ENCODE measurements at regions not wholly inside any gene's neighbourhood (a gene's known extent, or its start where the extent isn't known, plus 50 kb on each side); places are given as distances from the start of the nearest gene placed in this dataset.
A peak's percentile ranks its signal among the peaks of the same experiment; 100 is the strongest.
"Not testable (repeated sequence)": the region's sequence is repeated elsewhere in the genome, so short reads cannot be mapped to it uniquely, and the experiment has no call there.

GRCh38 chr21:7938223-7938622, 2583.2 kb upstream of the TPTE start:
- peaks cover 27 to 100% (median 98%) of the 10 kb centered on the region in 5 donors for H3K9me3 ChIP-seq (ENCODE audit: control insufficient read depth in 5 of 5, low read length in 5 of 5)

GRCh38 chr21:7941432-7941831, 2580.0 kb upstream of the TPTE start:
- peak overlapping the region in 2 of 5 donors; percentile 1 to 8 for H3K4me3 ChIP-seq (ENCODE audit: low read depth in 1 of 5, low read length in 5 of 5)
- H3K27me3 ChIP-seq (ENCODE audit: control insufficient read depth in 5 of 5, insufficient read depth in 4 of 5, low read length in 5 of 5); H3K36me3 ChIP-seq (ENCODE audit: control insufficient read depth in 5 of 5, insufficient read depth in 5 of 5, low read length in 5 of 5); H3K4me1 ChIP-seq (ENCODE audit: control insufficient read depth in 5 of 5, insufficient read depth in 5 of 5, low read length in 5 of 5); H3K27ac ChIP-seq (ENCODE audit: low read depth, low read length); H3K9ac ChIP-seq (ENCODE audit: low read length in 5 of 5): not testable (repeated sequence)
- peaks cover 30 to 100% (median 95%) of the 10 kb centered on the region in 5 donors for H3K9me3 ChIP-seq (ENCODE audit: control insufficient read depth in 5 of 5, low read length in 5 of 5)

More at GRCh38 chr21:7938223-7938622, 2583.2 kb upstream of the TPTE start:
- peak overlapping the region in 3 of 5 donors; percentile 1 to 9 (median 1) for H3K4me3 ChIP-seq (ENCODE audit: low read depth in 1 of 5, low read length in 5 of 5)
- not testable (repeated sequence) for H3K36me3 ChIP-seq (ENCODE audit: control insufficient read depth in 5 of 5, insufficient read depth in 5 of 5, low read length in 5 of 5); H3K27ac ChIP-seq (ENCODE audit: low read depth, low read length); H3K4me1 ChIP-seq (ENCODE audit: control insufficient read depth in 5 of 5, insufficient read depth in 5 of 5, low read length in 5 of 5); H3K9ac ChIP-seq (ENCODE audit: low read length in 5 of 5); H3K27me3 ChIP-seq (ENCODE audit: control insufficient read depth in 5 of 5, insufficient read depth in 4 of 5, low read length in 5 of 5)

GRCh38 chr21:7942219-7942618, 2579.2 kb upstream of the TPTE start:
- H3K36me3 ChIP-seq (ENCODE audit: control insufficient read depth in 5 of 5, insufficient read depth in 5 of 5, low read length in 5 of 5); H3K27ac ChIP-seq (ENCODE audit: low read depth, low read length); H3K27me3 ChIP-seq (ENCODE audit: control insufficient read depth in 5 of 5, insufficient read depth in 4 of 5, low read length in 5 of 5); H3K9ac ChIP-seq (ENCODE audit: low read length in 5 of 5); H3K4me1 ChIP-seq (ENCODE audit: control insufficient read depth in 5 of 5, insufficient read depth in 5 of 5, low read length in 5 of 5): not testable (repeated sequence)
- Histone ChIP-seq H3K4me3 (ENCODE audit: low read depth in 1 of 5, low read length in 5 of 5) (peak overlapping the region; percentile 0 to 34 (median 12)), H3K9me3 (ENCODE audit: control insufficient read depth in 5 of 5, low read length in 5 of 5) (peaks cover 31 to 100% (median 95%) of the 10 kb centered on the region in 5 donors)

- H3K9me3 ChIP-seq (ENCODE audit: control insufficient read depth in 5 of 5, low read length in 5 of 5) = peaks cover 38 to 100% (median 96%) of the 10 kb centered on the region in 5 donors
- H3K27ac ChIP-seq (ENCODE audit: low read depth, low read length); H3K27me3 ChIP-seq (ENCODE audit: control insufficient read depth in 5 of 5, insufficient read depth in 4 of 5, low read length in 5 of 5); H3K36me3 ChIP-seq (ENCODE audit: control insufficient read depth in 5 of 5, insufficient read depth in 5 of 5, low read length in 5 of 5); H3K9ac ChIP-seq (ENCODE audit: low read length in 5 of 5); H3K4me1 ChIP-seq (ENCODE audit: control insufficient read depth in 5 of 5, insufficient read depth in 5 of 5, low read length in 5 of 5): not testable (repeated sequence)
- H3K4me3 ChIP-seq (ENCODE audit: low read depth in 1 of 5, low read length in 5 of 5) = peak overlapping the region in 2 of 5 donors; percentile 3 to 6
Measured at GRCh38 chr21:7943534-7943933, 2577.8 kb upstream of the TPTE start.

GRCh38 chr21:7947422-7947821, 2574.0 kb upstream of the TPTE start:
- peak overlapping the region; percentile 5 to 27 (median 11) for H3K4me3 ChIP-seq (ENCODE audit: low read depth in 1 of 5, low read length in 5 of 5)
- no peaks in the 10 kb centered on the region for H3K36me3 ChIP-seq (ENCODE audit: control insufficient read depth in 5 of 5, insufficient read depth in 5 of 5, low read length in 5 of 5)
- H3K9ac ChIP-seq (ENCODE audit: low read length in 5 of 5) = no peak overlapping the region
- H3K4me1 ChIP-seq (ENCODE audit: control insufficient read depth in 5 of 5, insufficient read depth in 5 of 5, low read length in 5 of 5) = no peaks in the 10 kb centered on the region
- peaks cover 55 to 100% (median 97%) of the 10 kb centered on the region in 5 donors for H3K9me3 ChIP-seq (ENCODE audit: control insufficient read depth in 5 of 5, low read length in 5 of 5)
- H3K27me3 ChIP-seq (ENCODE audit: control insufficient read depth in 5 of 5, insufficient read depth in 4 of 5, low read length in 5 of 5) = no peaks in the 10 kb centered on the region
- H3K27ac ChIP-seq (ENCODE audit: low read depth, low read length) = no peak overlapping the region

GRCh38 chr21:7948727-7949126, 2572.7 kb upstream of the TPTE start:
- not testable (repeated sequence) for H3K27me3 ChIP-seq (ENCODE audit: control insufficient read depth in 5 of 5, insufficient read depth in 4 of 5, low read length in 5 of 5); H3K4me1 ChIP-seq (ENCODE audit: control insufficient read depth in 5 of 5, insufficient read depth in 5 of 5, low read length in 5 of 5); H3K36me3 ChIP-seq (ENCODE audit: control insufficient read depth in 5 of 5, insufficient read depth in 5 of 5, low read length in 5 of 5); H3K27ac ChIP-seq (ENCODE audit: low read depth, low read length); H3K9ac ChIP-seq (ENCODE audit: low read length in 5 of 5)
- peak overlapping the region in 3 of 5 donors; percentile 4 to 17 (median 10) for H3K4me3 ChIP-seq (ENCODE audit: low read depth in 1 of 5, low read length in 5 of 5)
- H3K9me3 ChIP-seq (ENCODE audit: control insufficient read depth in 5 of 5, low read length in 5 of 5) = peaks cover 58 to 100% (median 97%) of the 10 kb centered on the region in 5 donors

- not testable (repeated sequence) for H3K27me3 ChIP-seq (ENCODE audit: control insufficient read depth in 5 of 5, insufficient read depth in 4 of 5, low read length in 5 of 5); H3K27ac ChIP-seq (ENCODE audit: low read depth, low read length); H3K4me1 ChIP-seq (ENCODE audit: control insufficient read depth in 5 of 5, insufficient read depth in 5 of 5, low read length in 5 of 5); H3K36me3 ChIP-seq (ENCODE audit: control insufficient read depth in 5 of 5, insufficient read depth in 5 of 5, low read length in 5 of 5); H3K9ac ChIP-seq (ENCODE audit: low read length in 5 of 5)
- peak overlapping the region in 4 of 5 donors; percentile 0 to 9 (median 6) for H3K4me3 ChIP-seq (ENCODE audit: low read depth in 1 of 5, low read length in 5 of 5)
- H3K9me3 ChIP-seq (ENCODE audit: control insufficient read depth in 5 of 5, low read length in 5 of 5) = peaks cover 59 to 100% (median 97%) of the 10 kb centered on the region in 5 donors
Measured at GRCh38 chr21:7949882-7950281, 2571.5 kb upstream of the TPTE start.

GRCh38 chr21:7951854-7952519, 2569.4 kb upstream of the TPTE start:
- Histone ChIP-seq H3K27ac (ENCODE audit: low read depth, low read length) (no peak overlapping the region), H3K4me1 (ENCODE audit: control insufficient read depth in 5 of 5, insufficient read depth in 5 of 5, low read length in 5 of 5) (no peaks in the 10 kb centered on the region), H3K4me3 (ENCODE audit: low read depth in 1 of 5, low read length in 5 of 5) (peak overlapping the region; percentile 4 to 13 (median 6)), H3K36me3 (ENCODE audit: control insufficient read depth in 5 of 5, insufficient read depth in 5 of 5, low read length in 5 of 5) (no peaks in the 10 kb centered on the region), H3K27me3 (ENCODE audit: control insufficient read depth in 5 of 5, insufficient read depth in 4 of 5, low read length in 5 of 5) (no peaks in the 10 kb centered on the region), H3K9me3 (ENCODE audit: control insufficient read depth in 5 of 5, low read length in 5 of 5) (peaks cover 56 to 100% (median 99%) of the 10 kb centered on the region in 5 donors), H3K9ac (ENCODE audit: low read length in 5 of 5) (no peak overlapping the region)

- no peaks in the 10 kb centered on the region for H3K27me3 ChIP-seq (ENCODE audit: control insufficient read depth in 5 of 5, insufficient read depth in 4 of 5, low read length in 5 of 5)
- peak overlapping the region in 4 of 5 donors; percentile 4 to 30 (median 4) for H3K4me3 ChIP-seq (ENCODE audit: low read depth in 1 of 5, low read length in 5 of 5)
- H3K9ac ChIP-seq (ENCODE audit: low read length in 5 of 5) = no peak overlapping the region
- peaks cover 54 to 100% (median 99%) of the 10 kb centered on the region in 5 donors for H3K9me3 ChIP-seq (ENCODE audit: control insufficient read depth in 5 of 5, low read length in 5 of 5)
- H3K4me1 ChIP-seq (ENCODE audit: control insufficient read depth in 5 of 5, insufficient read depth in 5 of 5, low read length in 5 of 5) = no peaks in the 10 kb centered on the region
- H3K27ac ChIP-seq (ENCODE audit: low read depth, low read length) = no peak overlapping the region
- H3K36me3 ChIP-seq (ENCODE audit: control insufficient read depth in 5 of 5, insufficient read depth in 5 of 5, low read length in 5 of 5) = no peaks in the 10 kb centered on the region
Measured at GRCh38 chr21:7952648-7953047, 2568.7 kb upstream of the TPTE start.

GRCh38 chr21:7953058-7953457, 2568.3 kb upstream of the TPTE start:
- Histone ChIP-seq H3K36me3 (ENCODE audit: control insufficient read depth in 5 of 5, insufficient read depth in 5 of 5, low read length in 5 of 5) (no peaks in the 10 kb centered on the region), H3K9me3 (ENCODE audit: control insufficient read depth in 5 of 5, low read length in 5 of 5) (peaks cover 52 to 99% (median 98%) of the 10 kb centered on the region in 5 donors), H3K4me1 (ENCODE audit: control insufficient read depth in 5 of 5, insufficient read depth in 5 of 5, low read length in 5 of 5) (no peaks in the 10 kb centered on the region)

More at GRCh38 chr21:7953058-7953457, 2568.3 kb upstream of the TPTE start:
- no peak overlapping the region for H3K9ac ChIP-seq (ENCODE audit: low read length in 5 of 5)
- H3K4me3 ChIP-seq (ENCODE audit: low read depth in 1 of 5, low read length in 5 of 5) = peak overlapping the region in 4 of 5 donors; percentile 4 to 30 (median 4)
- no peaks in the 10 kb centered on the region for H3K27me3 ChIP-seq (ENCODE audit: control insufficient read depth in 5 of 5, insufficient read depth in 4 of 5, low read length in 5 of 5)
- no peak overlapping the region for H3K27ac ChIP-seq (ENCODE audit: low read depth, low read length)

All from subcutaneous abdominal adipose tissue (tissue), 5 donors.